GM19324 (cell line): ENCODE measurements at regions not wholly inside any gene's neighbourhood (a gene's known extent, or its start where the extent isn't known, plus 50 kb on each side); places are given as distances from the start of the nearest gene placed in this dataset.

Source experiments
- ATAC-seq: cut with Tn5 transposase; IDR thresholded peaks from one replicate; pipeline ENCODE4 v1.9.1; 2021; ENCODE audit warnings: mild to moderate bottlenecking, moderate library complexity; ENCODE audit not compliant: unreplicated experiment, low FRiP score

- no peak for ATAC-seq
Observed at GRCh38 chr5:89449392-89450148, 566.6 kb upstream of the MEF2C start.

DNA sequence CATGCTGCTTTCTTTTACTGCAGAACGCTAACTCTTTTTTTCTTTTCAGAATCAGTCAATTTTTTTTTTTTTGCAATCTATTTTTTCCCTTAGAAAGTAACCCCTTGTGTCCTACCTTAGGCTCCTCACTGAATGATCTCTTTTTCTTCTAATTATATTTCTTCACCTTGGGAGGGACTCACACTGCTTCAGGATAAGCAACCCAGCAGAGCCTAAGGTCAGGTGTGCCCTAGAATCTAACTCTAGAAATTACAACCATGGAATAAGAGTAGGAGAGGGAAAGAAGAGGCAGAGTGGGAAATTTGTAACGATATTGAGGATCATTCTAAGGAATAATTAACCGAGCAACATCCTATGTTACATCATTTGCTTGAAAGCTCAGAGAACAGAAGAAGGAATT lies 564.0 kb upstream of the MEF2C start:
- ATAC-seq, result no peak

DNA sequence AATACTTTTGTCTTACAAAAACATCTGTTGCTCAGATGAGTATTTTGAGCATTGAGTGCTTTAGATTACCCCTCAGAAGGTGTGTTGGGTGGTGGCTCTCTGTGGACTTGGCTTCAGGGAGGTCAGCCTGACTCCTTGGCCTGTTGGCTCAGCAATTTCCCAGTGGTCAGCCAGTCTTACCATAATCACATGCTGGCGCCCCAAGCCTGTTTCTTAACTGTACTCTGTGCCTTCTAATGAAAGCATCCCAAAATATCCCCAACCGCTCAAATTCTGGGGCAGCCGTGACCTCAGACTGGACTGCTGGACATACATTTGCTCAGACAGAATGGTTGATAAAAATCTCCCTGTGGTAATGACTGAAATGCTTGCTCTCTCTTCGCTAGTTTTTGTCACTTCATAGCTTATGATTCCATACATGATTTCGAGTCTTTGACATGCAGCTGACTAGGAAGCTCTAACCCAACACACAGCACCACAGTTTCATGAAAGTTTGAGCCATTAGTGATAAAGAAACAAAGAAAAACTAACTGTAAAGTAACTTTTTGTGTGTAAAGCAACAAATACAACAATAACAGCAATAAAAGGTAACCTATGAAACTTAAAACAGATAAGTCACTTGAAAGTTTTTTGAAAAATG lies 562.2 kb upstream of the MEF2C start:
- ATAC-seq, result no peak

DNA sequence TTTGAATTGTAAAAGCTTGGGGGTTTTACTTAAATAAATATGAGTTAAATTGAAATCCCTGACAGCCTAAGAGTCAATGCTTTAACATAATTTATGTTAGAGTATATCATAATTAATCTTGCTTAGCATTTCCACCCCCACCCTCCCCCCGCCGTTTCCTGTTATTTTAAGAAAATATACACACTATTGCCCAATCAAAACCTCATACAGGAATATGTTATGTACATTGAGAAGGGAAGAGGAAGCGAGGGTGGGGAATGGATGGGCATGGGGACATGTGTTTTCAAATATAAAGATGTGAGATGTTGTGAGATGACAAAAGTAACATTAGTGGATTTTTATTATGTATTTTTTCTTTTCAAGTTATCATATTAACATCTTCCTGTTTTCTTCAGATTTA lies 561.1 kb upstream of the MEF2C start:
- ATAC-seq, result no peak

- no peak for ATAC-seq
Observed at GRCh38 chr5:89443508-89443907, 560.5 kb upstream of the MEF2C start.

- no peak for ATAC-seq
Observed at GRCh38 chr5:89441965-89442364, 559.0 kb upstream of the MEF2C start.

DNA sequence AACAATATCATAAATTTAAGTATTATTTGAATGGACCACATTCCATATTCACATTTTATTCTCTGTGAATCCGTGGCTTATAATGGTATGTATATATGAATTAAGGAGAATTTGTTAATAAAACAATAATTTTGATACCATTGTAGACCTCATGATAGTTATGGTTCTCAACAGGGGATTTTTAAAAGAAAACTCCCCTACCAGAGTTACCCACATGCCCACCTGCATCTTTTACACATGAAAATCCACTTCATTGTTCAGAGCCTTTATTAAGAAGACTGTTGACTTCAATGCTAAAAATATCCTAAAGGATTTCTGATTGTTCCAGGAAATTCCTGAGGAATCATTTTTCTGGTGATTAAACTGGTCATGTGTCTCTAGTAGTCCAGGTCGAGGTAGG lies 557.7 kb upstream of the MEF2C start:
- ATAC-seq, result no peak

DNA sequence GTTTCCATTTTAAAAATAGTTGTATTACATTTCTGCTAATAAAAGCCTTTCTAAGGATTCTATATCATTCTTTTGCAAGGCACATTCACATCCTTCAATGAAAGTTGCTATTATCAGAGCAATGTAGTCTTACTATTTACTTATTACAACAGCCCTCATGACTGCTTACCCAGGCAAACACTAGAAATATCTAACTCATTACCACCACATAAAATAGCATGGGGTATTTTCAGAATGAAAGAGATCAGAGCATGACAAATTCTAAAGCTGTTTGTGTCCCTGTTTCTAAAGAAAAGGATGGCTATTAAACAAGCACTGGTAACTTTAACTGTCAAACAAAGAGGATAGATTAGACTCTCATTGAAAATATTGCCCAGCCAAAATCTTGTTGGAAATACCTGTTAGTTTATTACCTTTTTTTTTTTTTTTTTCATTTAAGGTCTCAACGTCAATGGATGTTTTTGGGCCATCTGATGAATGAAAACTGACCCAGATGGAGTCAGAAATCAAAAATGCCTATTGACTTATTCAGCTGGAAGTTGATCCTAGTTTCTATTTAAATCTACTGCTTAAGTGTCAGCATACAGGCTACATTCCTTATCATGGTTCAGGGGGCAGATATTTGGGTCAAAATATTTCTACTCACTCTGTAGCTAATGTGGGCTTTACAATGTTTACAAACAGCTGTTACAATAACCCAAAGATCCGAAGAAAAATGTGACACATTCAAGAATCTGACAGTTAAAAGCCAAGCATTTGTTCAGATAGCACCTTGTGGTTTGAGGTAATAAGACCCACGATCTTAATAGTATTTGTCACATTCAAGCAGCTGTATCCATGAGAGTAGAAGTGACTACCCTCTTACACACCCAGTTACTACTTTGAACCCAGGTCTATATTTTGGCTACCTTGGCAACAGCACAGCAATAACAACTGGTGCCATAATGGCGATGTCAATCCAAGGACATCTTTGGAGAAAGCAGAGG lies 554.8 kb upstream of the MEF2C start:
- no peak for ATAC-seq

DNA sequence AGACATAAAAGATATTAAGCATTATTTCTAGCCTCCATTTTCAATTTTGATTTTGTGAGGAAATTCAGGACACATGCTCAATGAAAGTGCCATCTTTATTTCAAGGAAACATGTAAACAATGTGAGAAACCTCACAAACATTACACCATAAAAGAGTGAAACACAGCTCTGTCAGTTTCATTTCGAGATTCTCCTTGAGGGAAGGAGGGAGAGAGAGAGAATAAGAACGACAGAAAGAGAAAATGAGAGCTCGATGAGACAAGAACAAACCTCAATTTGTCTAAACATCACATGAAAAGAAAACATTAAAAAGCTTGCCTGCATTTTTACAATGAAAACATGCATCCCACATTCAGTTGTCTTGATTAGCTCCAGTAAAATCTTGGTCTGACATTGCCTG lies 553.5 kb upstream of the MEF2C start:
- no peak for ATAC-seq

DNA sequence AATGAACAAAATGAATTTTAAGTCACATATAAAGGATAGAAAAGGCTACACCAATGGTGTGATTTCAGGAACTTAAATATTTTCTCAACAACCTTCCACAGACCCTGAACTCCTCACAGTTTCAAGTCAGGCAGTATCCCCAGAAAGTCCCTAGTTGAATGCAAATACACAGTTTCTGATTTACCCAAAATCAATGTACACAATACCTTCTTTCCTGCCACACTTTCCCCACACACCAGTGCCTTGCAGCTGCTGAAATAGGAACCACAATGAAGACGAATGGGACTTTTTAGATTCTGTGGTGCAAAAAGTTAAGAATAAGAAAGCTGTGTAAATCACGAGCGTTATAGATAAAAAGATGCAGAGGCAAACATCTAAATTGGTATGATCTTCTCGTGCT lies 552.4 kb upstream of the MEF2C start:
- no peak for ATAC-seq

DNA sequence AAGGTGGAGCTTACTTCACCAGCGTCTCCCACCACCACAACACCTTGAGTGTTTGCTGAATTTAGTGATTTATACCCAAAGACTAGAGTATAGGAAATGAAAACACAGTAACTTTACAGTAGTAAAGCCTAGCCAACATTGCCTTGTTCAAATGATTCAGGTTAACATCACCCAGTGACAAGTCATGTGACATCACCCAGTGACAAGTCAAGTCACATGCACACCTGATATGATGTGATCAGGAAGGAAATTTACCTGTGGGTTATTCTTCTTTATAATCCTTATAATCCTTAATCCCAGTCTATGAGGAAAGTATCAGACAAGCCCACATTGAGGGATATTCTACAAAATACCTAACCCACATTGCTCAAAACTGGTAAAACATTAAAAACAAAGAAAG lies 545.6 kb upstream of the MEF2C start:
- no peak for ATAC-seq

DNA sequence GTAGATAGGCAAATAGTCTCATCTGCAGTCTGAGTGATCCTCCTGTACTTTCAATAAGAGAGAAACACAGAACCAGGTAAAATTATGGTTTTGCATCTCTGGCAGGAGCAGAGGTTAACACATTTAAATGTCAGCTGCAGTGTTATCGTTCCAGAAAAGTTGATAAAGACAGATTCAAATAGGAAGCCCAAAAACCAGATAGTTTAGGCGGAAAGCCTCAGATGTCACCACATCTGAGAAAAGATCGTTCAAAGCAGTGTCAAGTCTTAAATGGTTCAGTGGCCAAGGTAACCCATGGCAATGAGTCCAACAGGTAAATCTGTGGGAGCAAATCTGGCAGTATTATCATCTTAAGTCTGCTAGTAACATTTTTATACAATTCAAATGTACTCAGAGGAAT lies 542.1 kb upstream of the MEF2C start:
- no peak for ATAC-seq

DNA sequence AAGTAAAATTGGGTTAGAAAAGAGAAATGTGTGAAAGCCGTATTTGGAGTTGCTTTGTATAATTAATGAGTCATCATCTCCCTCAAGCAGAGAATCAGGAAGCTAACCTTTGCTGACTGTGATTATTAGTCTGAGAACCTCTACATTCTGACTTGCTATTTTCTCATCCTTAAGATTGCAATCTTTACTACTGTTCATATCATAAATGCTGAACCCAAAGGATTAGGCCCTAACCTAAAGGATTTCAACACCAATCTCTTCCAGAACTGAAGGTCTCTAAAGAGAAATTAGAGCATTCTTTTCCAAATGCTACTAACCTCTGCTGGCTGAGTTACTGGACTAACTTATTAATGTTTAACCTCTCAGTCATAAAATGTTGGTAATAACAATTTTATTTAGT lies 538.1 kb upstream of the MEF2C start:
- ATAC-seq, result no peak

GRCh38 chr5:89418407-89419085 lies 535.6 kb upstream of the MEF2C start:
- no peak for ATAC-seq

DNA sequence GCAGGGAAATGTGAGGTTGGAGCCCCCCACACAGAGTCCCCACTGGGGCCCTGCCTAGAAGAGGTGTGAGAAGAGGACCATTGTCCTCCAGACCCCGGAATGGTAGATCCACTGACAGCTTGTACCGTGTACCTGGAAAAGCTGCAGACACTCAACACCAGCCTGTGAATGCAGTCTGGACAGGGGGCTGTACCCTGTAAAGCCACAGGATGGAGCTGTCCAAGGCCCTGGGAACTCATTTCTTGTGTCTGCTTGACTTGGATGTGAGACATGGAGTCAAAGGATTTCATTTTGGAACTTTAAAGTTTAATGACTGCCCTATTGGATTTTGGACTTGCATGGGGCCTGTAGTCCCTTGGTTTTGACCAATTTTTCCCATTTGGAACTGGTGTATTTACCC lies 535.0 kb upstream of the MEF2C start:
- no peak for ATAC-seq

DNA sequence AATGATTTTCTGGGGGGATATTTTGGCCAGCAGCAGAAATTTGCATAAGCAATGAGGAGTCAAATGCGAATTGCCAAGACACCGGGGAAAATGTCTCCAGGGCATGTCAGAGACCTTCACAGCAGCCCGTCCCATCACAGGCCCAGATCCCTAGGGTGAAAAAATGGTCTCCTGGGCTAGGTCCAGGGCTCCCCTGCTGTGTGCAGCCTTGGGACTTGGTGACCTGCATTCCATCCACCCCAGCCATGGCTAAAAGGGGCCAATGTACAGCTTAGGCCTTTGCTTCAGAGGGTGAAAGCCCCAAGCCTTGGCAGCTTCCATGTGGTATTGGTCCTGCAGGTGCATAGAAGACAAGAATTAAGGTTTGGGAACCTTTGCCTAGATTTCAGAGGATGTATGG lies 534.5 kb upstream of the MEF2C start:
- no peak for ATAC-seq

DNA sequence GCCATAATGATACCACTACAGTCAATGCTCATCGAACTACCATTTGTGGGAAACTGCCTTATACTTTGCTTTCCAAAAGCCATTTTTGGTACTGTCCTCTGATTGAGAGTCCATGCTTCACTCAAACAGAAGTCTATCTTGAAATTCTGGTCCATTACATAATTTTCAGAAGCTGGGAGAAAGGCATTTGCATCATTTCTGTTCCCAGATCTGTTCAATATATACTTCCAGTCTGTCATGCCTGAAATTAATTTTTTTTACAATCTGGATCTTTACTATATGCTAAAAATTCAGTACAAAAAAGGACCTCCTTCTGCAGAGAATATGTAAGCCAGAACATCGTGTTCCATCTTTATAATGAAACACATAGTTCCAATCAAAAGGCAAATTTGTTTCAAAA lies 528.9 kb upstream of the MEF2C start:
- no peak for ATAC-seq

DNA sequence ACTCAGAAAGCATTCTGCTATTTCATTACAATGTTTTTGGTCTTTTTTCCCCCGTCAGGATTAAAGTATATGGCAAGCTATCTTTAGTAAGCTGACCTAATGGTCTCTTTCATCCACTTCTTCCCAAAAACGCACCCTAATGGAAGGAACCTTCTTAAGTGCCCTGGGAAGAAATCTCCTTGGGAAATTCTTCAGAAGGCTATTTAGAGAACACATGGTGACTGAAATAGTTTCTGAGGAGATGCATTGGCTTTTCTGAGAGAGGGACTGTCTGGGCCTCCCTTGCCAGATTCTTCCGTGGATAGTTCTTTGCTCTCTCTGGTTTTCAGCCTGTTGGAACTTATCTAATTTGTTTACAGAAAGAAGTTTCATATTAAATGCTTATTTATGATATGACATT lies 524.1 kb upstream of the MEF2C start:
- no peak for ATAC-seq

- no peak for ATAC-seq
Observed at GRCh38 chr5:89401659-89402058, 518.7 kb upstream of the MEF2C start.

DNA sequence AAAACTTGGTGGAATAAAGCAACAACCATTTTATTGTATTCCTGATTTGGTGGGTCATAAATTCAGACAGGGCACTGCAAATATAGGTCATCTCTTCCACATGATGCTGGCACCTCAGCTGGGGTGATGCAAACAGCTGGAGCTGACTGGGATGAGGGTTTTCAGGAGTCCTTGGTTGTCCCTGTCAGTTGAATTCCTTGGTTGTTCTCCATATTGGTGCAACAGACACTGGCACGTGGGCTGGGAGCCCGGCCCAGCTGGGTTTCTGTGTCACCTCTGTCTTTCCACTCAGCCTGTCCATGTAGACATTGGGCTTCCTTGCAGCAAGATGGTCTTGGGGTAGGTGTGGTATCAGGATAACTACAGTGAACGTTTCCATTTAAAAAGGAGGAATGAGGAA lies 518.0 kb upstream of the MEF2C start:
- ATAC-seq, result no peak

GRCh38 chr5:89399548-89399947 lies 516.6 kb upstream of the MEF2C start:
- no peak for ATAC-seq
